Effector CD8-positive, alpha-beta T cell (primary cell): ENCODE measurements at regions not wholly inside any gene's neighbourhood (a gene's known extent, or its start where the extent isn't known, plus 50 kb on each side); places are given as distances from the start of the nearest gene placed in this dataset.
"Not testable (repeated sequence)": the region's sequence is repeated elsewhere in the genome, so short reads cannot be mapped to it uniquely, and the experiment has no call there.

ENCODE experiments used
- DNase-seq: peaks from one replicate; lab custom pipeline; 2025; lab: John Stamatoyannopoulos, UW

- DNase-seq, result no peak
Measured at GRCh38 chr14:95818581-95818980, 58.1 kb upstream of the TUNAR start.

- DNase-seq, result no peak
Measured at GRCh38 chr14:95817271-95817670, 59.4 kb upstream of the TUNAR start.

GRCh38 chr14:95816539-95816938, 60.1 kb upstream of the TUNAR start:
- no peak for DNase-seq

- no peak for DNase-seq
Measured at GRCh38 chr14:95815226-95815690, 61.4 kb upstream of the TUNAR start.

- no peak for DNase-seq
Measured at GRCh38 chr14:95814363-95815225, 62.0 kb upstream of the TUNAR start.

- no peak for DNase-seq
Measured at GRCh38 chr14:95811813-95812212, 64.8 kb upstream of the TUNAR start.

GRCh38 chr14:95808371-95808770, 68.3 kb upstream of the TUNAR start:
- no peak for DNase-seq

- DNase-seq, result no peak
Measured at GRCh38 chr14:95796788-95797187, 79.8 kb upstream of the TUNAR start.

GRCh38 chr14:95787941-95788340, 74.0 kb upstream of the TCL1A start:
- DNase-seq, result no peak

- DNase-seq, result no peak
Measured at GRCh38 chr14:95786566-95786965, 72.6 kb upstream of the TCL1A start.

GRCh38 chr14:95784137-95784536, 70.2 kb upstream of the TCL1A start:
- no peak for DNase-seq

- DNase-seq, result no peak
Measured at GRCh38 chr14:95776798-95777534, 63.0 kb upstream of the TCL1A start.

GRCh38 chr14:95774265-95775160, 60.6 kb upstream of the TCL1A start:
- DNase-seq, result peak; percentile 18

GRCh38 chr14:95770777-95771176, 56.9 kb upstream of the TCL1A start:
- DNase-seq, result no peak

- DNase-seq, result no peak
Measured at GRCh38 chr14:95769976-95770375, 56.1 kb upstream of the TCL1A start.

GRCh38 chr14:95769431-95769830, 55.5 kb upstream of the TCL1A start:
- not testable (repeated sequence) for DNase-seq

- DNase-seq, result no peak
Measured at GRCh38 chr14:95765051-95765450, 51.1 kb upstream of the TCL1A start.

GRCh38 chr14:95763875-95764274, 50.0 kb upstream of the TCL1A start:
- DNase-seq, result no peak
